Hepatocyte (in vitro differentiated cells): ENCODE measurements at regions not wholly inside any gene's neighbourhood (a gene's known extent, or its start where the extent isn't known, plus 50 kb on each side); places are given as distances from the start of the nearest gene placed in this dataset.
"Not testable (repeated sequence)": the region's sequence is repeated elsewhere in the genome, so short reads cannot be mapped to it uniquely, and the experiment has no call there.

Experiments
- DNase-seq: peaks from one replicate; pipeline ENCODE4 v3.0.0-alpha.2; 2016; ENCODE audit warnings: low spot score
- H2AFZ ChIP-seq: fragments of 200-600 bp; sonication (generic); 2 replicates; pipeline ENCODE4 v1.6.0; 2016; ENCODE audit warnings: antibody characterized with exemption, mild to moderate bottlenecking
- H3K27ac ChIP-seq: fragments of 200-600 bp; sonication (generic); 2 replicates; pipeline ENCODE4 v1.5.1; 2016; ENCODE audit warnings: mild to moderate bottlenecking
- H3K27me3 ChIP-seq: fragments of 200-600 bp; sonication (generic); 2 replicates; pipeline ENCODE4 v1.6.1; 2016
- H3K36me3 ChIP-seq: fragments of 200-600 bp; sonication (generic); replicated peaks from 2 replicates; pipeline ENCODE4 v1.5.1; 2016; ENCODE audit warnings: low read depth; ENCODE audit not compliant: insufficient read depth
- H3K4me1 ChIP-seq: fragments of 200-600 bp; sonication (generic); 2 replicates; pipeline ENCODE4 v1.5.1; 2016; ENCODE audit warnings: mild to moderate bottlenecking, moderate library complexity; ENCODE audit not compliant: insufficient read depth
- H3K4me2 ChIP-seq: fragments of 200-600 bp; sonication (generic); 2 replicates; pipeline ENCODE4 v1.6.0; 2016
- H3K4me3 ChIP-seq: fragments of 200-600 bp; sonication (generic); 2 replicates; pipeline ENCODE4 v1.5.1; 2016; ENCODE audit warnings: mild to moderate bottlenecking
- H3K79me2 ChIP-seq: fragments of 200-600 bp; sonication (generic); 2 replicates; pipeline ENCODE4 v1.6.0; 2017; ENCODE audit warnings: mild to moderate bottlenecking
- H3K9me2 ChIP-seq: fragments of 200-600 bp; sonication (generic); replicated peaks from 2 replicates; pipeline ENCODE4 v1.6.0; 2017; ENCODE audit warnings: mild to moderate bottlenecking; ENCODE audit not compliant: insufficient read depth
- H3K9me3 ChIP-seq: fragments of 200-600 bp; sonication (generic); 2 replicates; pipeline ENCODE4 v1.5.1; 2016; ENCODE audit warnings: low read depth, mild to moderate bottlenecking
- H4K20me1 ChIP-seq: fragments of 200-600 bp; sonication (generic); 2 replicates; pipeline ENCODE4 v1.6.0; 2016; ENCODE audit warnings: mild to moderate bottlenecking; ENCODE audit not compliant: insufficient read depth, poor library complexity, severe bottlenecking
- EZH2 ChIP-seq: fragments of 200-600 bp; sonication (generic); IDR thresholded peaks from 2 replicates; pipeline ENCODE4 v1.6.1; 2016; ENCODE audit warnings: antibody characterized with exemption, mild to moderate bottlenecking, borderline replicate concordance
- EZH2phosphoT487 ChIP-seq: fragments of 200-600 bp; sonication (generic); IDR thresholded peaks from one replicate; pipeline ENCODE4 v1.6.1; 2018; ENCODE audit warnings: antibody characterized with exemption, mild to moderate bottlenecking, low read depth, moderate library complexity; ENCODE audit not compliant: unreplicated experiment, severe bottlenecking
- WGBS: methylation state at CpG from one replicate; pipeline ENCODE4 v1.1.6; 2016; ENCODE audit warnings: low lambda C conversion rate; ENCODE audit errors: missing lambda C conversion rate; 5-methylcytosine and 5-hydroxymethylcytosine counted together
- TF ChIP-seq, protein P1 (sequence below): fragments of 200-600 bp; sonication (generic); IDR thresholded peaks from 2 replicates; pipeline ENCODE4 v1.5.1; 2016; ENCODE audit warnings: antibody characterized with exemption, mild to moderate bottlenecking; ENCODE audit not compliant: poor library complexity

- Histone ChIP-seq H3K4me3 (no peak overlapping the region), H3K79me2 (no peaks in the 10 kb centered on the region), H3K4me1 (no peaks in the 10 kb centered on the region), H3K36me3 (no peaks in the 10 kb centered on the region), H2AFZ (no peak overlapping the region), H3K27ac (no peak overlapping the region), H3K9me2 (no peaks in the 10 kb centered on the region), H3K4me2 (no peak overlapping the region), H3K9me3 (no peaks in the 10 kb centered on the region), H3K27me3 (no peaks in the 10 kb centered on the region), H4K20me1 (no peaks in the 10 kb centered on the region)
- TF ChIP-seq EZH2phosphoT487, result no peak
- no peak for TF ChIP-seq EZH2
- TF ChIP-seq, protein P1, sequence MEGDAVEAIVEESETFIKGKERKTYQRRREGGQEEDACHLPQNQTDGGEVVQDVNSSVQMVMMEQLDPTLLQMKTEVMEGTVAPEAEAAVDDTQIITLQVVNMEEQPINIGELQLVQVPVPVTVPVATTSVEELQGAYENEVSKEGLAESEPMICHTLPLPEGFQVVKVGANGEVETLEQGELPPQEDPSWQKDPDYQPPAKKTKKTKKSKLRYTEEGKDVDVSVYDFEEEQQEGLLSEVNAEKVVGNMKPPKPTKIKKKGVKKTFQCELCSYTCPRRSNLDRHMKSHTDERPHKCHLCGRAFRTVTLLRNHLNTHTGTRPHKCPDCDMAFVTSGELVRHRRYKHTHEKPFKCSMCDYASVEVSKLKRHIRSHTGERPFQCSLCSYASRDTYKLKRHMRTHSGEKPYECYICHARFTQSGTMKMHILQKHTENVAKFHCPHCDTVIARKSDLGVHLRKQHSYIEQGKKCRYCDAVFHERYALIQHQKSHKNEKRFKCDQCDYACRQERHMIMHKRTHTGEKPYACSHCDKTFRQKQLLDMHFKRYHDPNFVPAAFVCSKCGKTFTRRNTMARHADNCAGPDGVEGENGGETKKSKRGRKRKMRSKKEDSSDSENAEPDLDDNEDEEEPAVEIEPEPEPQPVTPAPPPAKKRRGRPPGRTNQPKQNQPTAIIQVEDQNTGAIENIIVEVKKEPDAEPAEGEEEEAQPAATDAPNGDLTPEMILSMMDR, result no peak
- DNase-seq, result peak; percentile 41
- 76% methylated on average over 11 of the region's 11 CpGs for WGBS
Measured at GRCh38 chr16:80899809-80900592, 95.6 kb upstream of the CDYL2 start.

- Histone ChIP-seq H3K79me2 (no peaks in the 10 kb centered on the region), H2AFZ (no peak overlapping the region), H3K4me2 (no peak overlapping the region), H3K9me3 (no peaks in the 10 kb centered on the region), H3K9me2 (no peaks in the 10 kb centered on the region), H3K27me3 (no peaks in the 10 kb centered on the region), H3K4me3 (no peak overlapping the region), H3K27ac (no peak overlapping the region), H3K4me1 (no peaks in the 10 kb centered on the region), H4K20me1 (no peaks in the 10 kb centered on the region), H3K36me3 (no peaks in the 10 kb centered on the region)
- TF ChIP-seq EZH2, result no peak
- TF ChIP-seq EZH2phosphoT487, result no peak
- TF ChIP-seq, protein P1, result no peak
- WGBS, result 90% methylated on average over 5 of the region's 5 CpGs
- DNase-seq, result no peak
Measured at GRCh38 chr16:80896776-80897175, 92.4 kb upstream of the CDYL2 start.

- H2AFZ ChIP-seq, result no peak overlapping the region
- no peaks in the 10 kb centered on the region for H3K27me3 ChIP-seq
- no peaks in the 10 kb centered on the region for H3K9me2 ChIP-seq
- no peak for TF ChIP-seq EZH2
- H3K4me3 ChIP-seq, result no peak overlapping the region
- no peaks in the 10 kb centered on the region for H3K4me1 ChIP-seq
- H3K36me3 ChIP-seq, result no peaks in the 10 kb centered on the region
- H4K20me1 ChIP-seq, result no peaks in the 10 kb centered on the region
- H3K4me2 ChIP-seq, result no peak overlapping the region
- H3K79me2 ChIP-seq, result no peaks in the 10 kb centered on the region
- WGBS, result 67% methylated on average over 3 of the region's 3 CpGs
- no peaks in the 10 kb centered on the region for H3K9me3 ChIP-seq
- DNase-seq, result no peak
- no peak overlapping the region for H3K27ac ChIP-seq
Measured at GRCh38 chr16:80894091-80894490, 89.7 kb upstream of the CDYL2 start.

DNA sequence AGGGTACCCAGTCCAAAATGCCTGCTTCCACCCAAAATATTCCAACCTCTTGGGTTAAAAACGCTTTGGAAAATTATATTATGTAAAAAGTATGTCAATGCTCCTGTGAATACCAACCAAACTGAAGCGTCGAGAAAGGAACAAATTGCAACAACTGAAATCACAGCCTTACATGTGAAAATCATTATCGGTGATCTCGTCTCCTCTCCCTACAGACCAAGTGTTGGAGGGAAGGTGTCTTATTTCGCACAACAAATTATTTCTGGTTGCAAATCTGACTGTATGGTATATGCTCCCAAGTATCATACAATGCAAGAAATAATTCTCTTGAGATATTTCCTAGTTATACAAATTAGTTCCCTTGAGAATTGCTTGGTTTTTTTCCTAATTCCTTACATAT lies 89.3 kb upstream of the CDYL2 start:
- no peak for TF ChIP-seq EZH2phosphoT487
- TF ChIP-seq, protein P1, result no peak
- TF ChIP-seq EZH2, result no peak
- 91% methylated on average over 6 of the region's 6 CpGs for WGBS
- Histone ChIP-seq H3K4me2 (no peak overlapping the region), H3K4me1 (no peaks in the 10 kb centered on the region), H3K9me2 (no peaks in the 10 kb centered on the region), H3K9me3 (no peaks in the 10 kb centered on the region), H3K79me2 (no peaks in the 10 kb centered on the region), H3K27ac (no peak overlapping the region), H3K36me3 (no peaks in the 10 kb centered on the region), H3K4me3 (no peak overlapping the region), H3K27me3 (no peaks in the 10 kb centered on the region), H2AFZ (no peak overlapping the region), H4K20me1 (no peaks in the 10 kb centered on the region)
- DNase-seq, result no peak

- not testable (repeated sequence) for H3K9me3 ChIP-seq, H3K9me2 ChIP-seq, H3K4me2 ChIP-seq, H3K79me2 ChIP-seq, H2AFZ ChIP-seq, H3K4me1 ChIP-seq, DNase-seq, H3K27me3 ChIP-seq, H3K27ac ChIP-seq, H3K36me3 ChIP-seq, H3K4me3 ChIP-seq, H4K20me1 ChIP-seq
- 90% methylated on average over 10 of the region's 10 CpGs for WGBS
Measured at GRCh38 chr16:80892395-80892794, 88.0 kb upstream of the CDYL2 start.
